DND-41 (cell line): ENCODE measurements at regions not wholly inside any gene's neighbourhood (a gene's known extent, or its start where the extent isn't known, plus 50 kb on each side); places are given as distances from the start of the nearest gene placed in this dataset.

Experiments used
- ATAC-seq: fragments of 200-7000 bp; cut with Tn5 transposase; 3 replicates; pipeline ENCODE4 v1.9.1; 2021; ENCODE audit warnings: low read depth; ENCODE audit not compliant: insufficient read depth
- DNase-seq: peaks from one replicate; pipeline ENCODE4 v3.0.0-alpha.2; 2020
- H2AFZ ChIP-seq: 2 replicates; pipeline ENCODE4 v1.6.0; 2012; ENCODE audit warnings: low read depth, low read length
- H3K27ac ChIP-seq: 2 replicates; pipeline ENCODE4 v1.5.1; 2012; ENCODE audit warnings: low read length, inconsistent platforms
- H3K27me3 ChIP-seq: fragments of 200-600 bp; sonication (generic); 2 replicates; pipeline ENCODE4 v1.6.0; 2012; ENCODE audit warnings: low read length, mild to moderate bottlenecking, inconsistent platforms; ENCODE audit not compliant: insufficient read depth, poor library complexity
- H3K36me3 ChIP-seq: 2 replicates; pipeline ENCODE4 v1.5.1; 2012; ENCODE audit warnings: low read length, inconsistent platforms; ENCODE audit not compliant: insufficient read depth
- H3K4me1 ChIP-seq: 2 replicates; pipeline ENCODE4 v1.5.1; 2012; ENCODE audit warnings: mild to moderate bottlenecking, low read length; ENCODE audit not compliant: insufficient read depth
- H3K4me2 ChIP-seq: 2 replicates; pipeline ENCODE4 v1.6.0; 2012; ENCODE audit warnings: mild to moderate bottlenecking, moderate library complexity, low read length, inconsistent platforms; ENCODE audit not compliant: insufficient read depth
- H3K4me3 ChIP-seq, 2 experiments: fragments of 200-600 bp in 1 of 2; shearing (Covaris generic) in 1 of 2; 2 replicates each; pipeline ENCODE4 v1.5.1; 2012 to 2016; ENCODE audit warnings: inconsistent platforms in 2 of 2, low read length in 2 of 2, mild to moderate bottlenecking in 2 of 2, low read depth in 1 of 2, moderate library complexity in 1 of 2
- H3K79me2 ChIP-seq: 2 replicates; pipeline ENCODE4 v1.6.0; 2012; ENCODE audit warnings: low read length, inconsistent platforms; ENCODE audit not compliant: insufficient read depth
- H3K9ac ChIP-seq: 2 replicates; pipeline ENCODE4 v1.6.0; 2012; ENCODE audit warnings: low read depth, mild to moderate bottlenecking, inconsistent platforms, low read length, moderate library complexity
- H3K9me3 ChIP-seq: 2 replicates; pipeline ENCODE4 v1.5.1; 2012; ENCODE audit warnings: low read length, moderate library complexity, mild to moderate bottlenecking, inconsistent platforms; ENCODE audit not compliant: insufficient read depth, severe bottlenecking
- H4K20me1 ChIP-seq: 2 replicates; pipeline ENCODE4 v1.6.0; 2012; ENCODE audit warnings: low read length; ENCODE audit not compliant: insufficient read depth
- CTCF ChIP-seq: IDR thresholded peaks from 2 replicates; pipeline ENCODE4 v1.5.1; 2012; ENCODE audit warnings: borderline replicate concordance, low read length, moderate library complexity, mild to moderate bottlenecking; ENCODE audit not compliant: poor library complexity, severe bottlenecking; ENCODE audit errors: extremely low read depth
- EZH2 ChIP-seq: IDR thresholded peaks from 3 replicates; pipeline ENCODE4 v1.6.1; 2012; ENCODE audit warnings: borderline replicate concordance, low read depth, mild to moderate bottlenecking, moderate library complexity, low read length, inconsistent platforms; ENCODE audit not compliant: severe bottlenecking

GRCh38 chr5:87785554-87786335 is 373.0 kb upstream of the CCNH start:
- Histone ChIP-seq H3K4me1 (peaks cover 2% of the 10 kb centered on the region; the same call in 1 of the 2 replicates), H3K36me3 (no peaks in the 10 kb centered on the region), H3K9me3 (no peaks in the 10 kb centered on the region), H3K27me3 (peaks cover 3% of the 10 kb centered on the region), H3K79me2 (no peaks in the 10 kb centered on the region), H3K9ac (no peak overlapping the region), H3K4me2 (no peak overlapping the region), H4K20me1 (no peaks in the 10 kb centered on the region), H3K4me3 (no peak overlapping the region), H3K27ac (no peak overlapping the region), H2AFZ (no peak overlapping the region)
- TF ChIP-seq CTCF: no peak
- TF ChIP-seq EZH2: no peak
- ATAC-seq (no peak), DNase-seq (no peak)

DNA sequence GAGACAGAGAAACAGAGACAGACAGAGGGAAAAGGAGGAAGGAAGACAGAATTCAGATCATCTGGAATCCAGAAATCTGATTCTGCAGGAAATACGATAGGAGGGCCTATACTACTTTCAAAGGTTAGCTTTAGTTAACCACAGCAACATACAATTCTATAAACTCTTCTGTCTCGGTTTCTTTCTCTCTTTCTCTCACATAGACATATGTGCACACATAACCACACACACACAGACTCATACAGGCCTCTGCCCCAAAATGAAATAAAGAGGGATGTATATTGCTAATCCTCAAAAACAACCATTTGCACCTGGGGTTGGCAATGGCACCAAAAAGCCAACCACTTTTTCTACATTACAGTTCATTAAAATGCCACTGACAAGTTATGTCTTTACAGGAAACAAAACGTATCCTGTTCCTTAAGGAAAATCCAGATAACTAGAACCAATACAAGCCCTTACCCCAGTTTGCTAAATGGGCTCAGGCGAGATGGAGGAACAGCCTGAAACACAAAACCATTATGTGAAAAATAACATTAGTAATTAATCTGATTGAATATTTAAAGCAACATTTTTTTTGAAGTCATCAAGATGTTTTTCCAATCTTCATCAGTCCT is 372.3 kb upstream of the CCNH start:
- Histone ChIP-seq H3K4me3 (no peak overlapping the region), H3K9ac (no peak overlapping the region), H3K9me3 (no peaks in the 10 kb centered on the region), H2AFZ (no peak overlapping the region), H3K27me3 (peaks cover 3% of the 10 kb centered on the region), H3K27ac (no peak overlapping the region), H3K36me3 (no peaks in the 10 kb centered on the region), H3K4me1 (peaks cover 2% of the 10 kb centered on the region; the same call in 1 of the 2 replicates), H3K79me2 (no peaks in the 10 kb centered on the region), H4K20me1 (no peaks in the 10 kb centered on the region), H3K4me2 (no peak overlapping the region)
- no peak for DNase-seq
- ATAC-seq: no peak
- TF ChIP-seq EZH2 (no peak), CTCF (no peak)

DNA sequence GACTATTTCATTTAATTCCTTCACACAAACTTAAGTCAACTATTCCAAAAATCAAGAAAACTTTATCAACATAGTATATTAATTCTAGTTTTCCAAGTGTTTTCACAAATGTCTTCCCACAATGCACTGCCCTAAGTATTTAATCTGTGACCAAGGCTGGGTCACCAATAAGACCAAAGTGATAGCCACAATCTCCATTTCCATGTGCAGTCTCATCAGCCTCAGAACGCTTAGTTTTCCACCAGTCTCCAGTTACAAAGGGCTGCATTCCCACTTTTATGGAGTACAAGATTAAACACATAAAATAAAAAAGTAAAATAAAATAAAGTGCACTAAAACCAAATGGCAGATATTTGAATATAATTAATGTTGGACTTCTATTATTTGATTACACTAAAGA is 371.6 kb upstream of the CCNH start:
- TF ChIP-seq CTCF (no peak), EZH2 (no peak)
- no peak overlapping the region for H2AFZ ChIP-seq
- DNase-seq (no peak), ATAC-seq (no peak)
- no peak overlapping the region for H3K4me2 ChIP-seq
- H4K20me1 ChIP-seq: no peaks in the 10 kb centered on the region
- H3K79me2 ChIP-seq: no peaks in the 10 kb centered on the region
- peaks cover 3% of the 10 kb centered on the region for H3K27me3 ChIP-seq
- no peak overlapping the region for H3K9ac ChIP-seq
- H3K36me3 ChIP-seq: no peaks in the 10 kb centered on the region
- no peaks in the 10 kb centered on the region for H3K9me3 ChIP-seq
- peaks cover 2% of the 10 kb centered on the region; the same call in 1 of the 2 replicates for H3K4me1 ChIP-seq
- H3K27ac ChIP-seq: no peak overlapping the region
- no peak overlapping the region for H3K4me3 ChIP-seq
